ENCODE measurements at regions not wholly inside any gene's neighbourhood (a gene's known extent, or its start where the extent isn't known, plus 50 kb on each side); places are given as distances from the start of the nearest gene placed in this dataset.
A peak's percentile ranks its signal among the peaks of the same experiment; 100 is the strongest.

GRCh38 chr2:14420851-14421250 is 211.7 kb upstream of the LRATD1 start:
- Mint-ChIP-seq H3K27ac (ENCODE audit: unreplicated experiment) (peak overlapping the region; percentile 17), H3K36me3 (ENCODE audit: low read depth, unreplicated experiment) (no peaks in the 10 kb centered on the region), H3K4me3 (ENCODE audit: unreplicated experiment) (no peak overlapping the region), H3K9me3 (ENCODE audit: unreplicated experiment) (no peaks in the 10 kb centered on the region), H3K4me1 (ENCODE audit: unreplicated experiment) (peaks cover 20% of the 10 kb centered on the region), H3K27me3 (ENCODE audit: unreplicated experiment) (peaks cover 3% of the 10 kb centered on the region)
- TF ChIP-seq CTCF (IDR thresholded peaks at IDR 0.05; ENCODE audit: unreplicated experiment) = no peak
- DNase-seq (ENCODE audit: low spot score) = no peak

- Mint-ChIP-seq H3K4me3 (ENCODE audit: unreplicated experiment) (no peak overlapping the region), H3K27ac (ENCODE audit: unreplicated experiment) (no peak overlapping the region), H3K4me1 (ENCODE audit: unreplicated experiment) (peaks cover 20% of the 10 kb centered on the region), H3K9me3 (ENCODE audit: unreplicated experiment) (no peaks in the 10 kb centered on the region), H3K27me3 (ENCODE audit: unreplicated experiment) (peaks cover 3% of the 10 kb centered on the region), H3K36me3 (ENCODE audit: low read depth, unreplicated experiment) (no peaks in the 10 kb centered on the region)
- TF ChIP-seq CTCF (IDR thresholded peaks at IDR 0.05; ENCODE audit: unreplicated experiment) = no peak
- no peak for DNase-seq (ENCODE audit: low spot score)
These were observed 210.1 kb upstream of the LRATD1 start for GRCh38 chr2:14422426-14422825.

DNA sequence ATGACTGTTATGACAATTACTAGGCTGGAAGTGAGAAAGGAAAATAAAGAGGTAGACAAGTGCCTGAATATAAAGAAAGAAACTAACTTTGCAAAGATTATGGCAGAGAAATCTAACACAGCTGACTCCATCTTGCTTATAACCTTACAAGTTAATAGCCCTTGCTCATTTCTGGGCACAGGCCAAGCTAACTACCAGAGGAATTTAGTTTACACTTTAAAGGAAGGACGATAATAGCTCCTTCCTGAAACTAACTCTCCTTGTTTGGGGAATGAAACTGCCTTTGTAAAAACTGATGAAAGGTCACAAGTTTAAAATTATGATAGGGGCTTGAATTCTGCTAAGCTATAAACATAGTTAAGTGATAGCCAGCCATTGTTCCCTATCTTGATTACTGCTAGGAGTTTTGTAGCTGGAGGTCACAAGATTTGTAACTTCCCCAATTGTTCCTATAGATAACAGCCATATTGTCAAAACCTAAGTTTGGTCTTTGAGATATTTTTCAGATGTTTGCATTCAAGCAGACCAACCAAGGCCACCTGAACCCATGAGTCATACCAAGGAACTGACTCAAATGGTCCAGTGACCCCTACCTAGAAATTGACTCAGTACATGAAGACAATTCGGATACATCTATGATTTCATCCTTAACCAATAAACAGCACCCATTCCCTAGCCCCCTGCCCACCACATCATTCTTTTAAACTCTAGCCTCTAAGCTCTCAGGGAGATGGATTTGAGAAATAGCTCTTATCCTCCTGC is 209.2 kb upstream of the LRATD1 start:
- Mint-ChIP-seq H3K27me3 (ENCODE audit: unreplicated experiment) (peaks cover 3% of the 10 kb centered on the region), H3K27ac (ENCODE audit: unreplicated experiment) (no peak overlapping the region), H3K9me3 (ENCODE audit: unreplicated experiment) (no peaks in the 10 kb centered on the region), H3K4me1 (ENCODE audit: unreplicated experiment) (peaks cover 20% of the 10 kb centered on the region), H3K4me3 (ENCODE audit: unreplicated experiment) (no peak overlapping the region), H3K36me3 (ENCODE audit: low read depth, unreplicated experiment) (no peaks in the 10 kb centered on the region)
- DNase-seq (ENCODE audit: low spot score) = no peak
- TF ChIP-seq CTCF (IDR thresholded peaks at IDR 0.05; ENCODE audit: unreplicated experiment) = no peak

GRCh38 chr2:14424478-14425390 is 207.8 kb upstream of the LRATD1 start:
- Mint-ChIP-seq H3K27me3 (ENCODE audit: unreplicated experiment) (peaks cover 3% of the 10 kb centered on the region), H3K36me3 (ENCODE audit: low read depth, unreplicated experiment) (no peaks in the 10 kb centered on the region), H3K4me1 (ENCODE audit: unreplicated experiment) (peaks cover 20% of the 10 kb centered on the region), H3K27ac (ENCODE audit: unreplicated experiment) (no peak overlapping the region), H3K9me3 (ENCODE audit: unreplicated experiment) (no peaks in the 10 kb centered on the region), H3K4me3 (ENCODE audit: unreplicated experiment) (no peak overlapping the region)
- no peak for TF ChIP-seq CTCF (IDR thresholded peaks at IDR 0.05; ENCODE audit: unreplicated experiment)
- no peak for DNase-seq (ENCODE audit: low spot score)

- Mint-ChIP-seq H3K27me3 (ENCODE audit: unreplicated experiment) (peaks cover 2% of the 10 kb centered on the region), H3K9me3 (ENCODE audit: unreplicated experiment) (no peaks in the 10 kb centered on the region), H3K36me3 (ENCODE audit: low read depth, unreplicated experiment) (no peaks in the 10 kb centered on the region), H3K4me3 (ENCODE audit: unreplicated experiment) (no peak overlapping the region), H3K27ac (ENCODE audit: unreplicated experiment) (no peak overlapping the region), H3K4me1 (ENCODE audit: unreplicated experiment) (peaks cover 13% of the 10 kb centered on the region)
- DNase-seq (ENCODE audit: low spot score) = no peak
- TF ChIP-seq CTCF (IDR thresholded peaks at IDR 0.05; ENCODE audit: unreplicated experiment) = no peak
These were observed 206.6 kb upstream of the LRATD1 start for GRCh38 chr2:14425869-14426268.
